A673 (cell line): ENCODE measurements at regions not wholly inside any gene's neighbourhood (a gene's known extent, or its start where the extent isn't known, plus 50 kb on each side); places are given as distances from the start of the nearest gene placed in this dataset.

ENCODE experiments used
- BruUV-seq: library from RNA; stranded (reverse); fragments of 400-500 nt; replicated peaks from 2 replicates; lab custom pipeline; 2021; lab: Mats Ljungman, UMichigan
- CTCF ChIA-PET: fragments of 300-600 bp; sonication (Branson Sonifier 250); formaldehyde crosslinking; loops from one replicate; lab custom pipeline; 2022; ENCODE audit warnings: antibody characterized with exemption; lab: Charles Lee
- POLR2A ChIA-PET: fragments of 300-600 bp; sonication (Branson Sonifier 250); formaldehyde crosslinking; loops from one replicate; lab custom pipeline; 2022; ENCODE audit warnings: antibody characterized with exemption; ENCODE audit not compliant: low non-redundant PET; lab: Charles Lee
- DNase-seq: peaks from one replicate; pipeline ENCODE4 v3.0.0-alpha.2; 2015; ENCODE audit warnings: low spot score
- H3K27ac ChIP-seq: fragments of 200-600 bp; sonication (generic); 2 replicates; pipeline ENCODE4 v1.5.1; 2016; ENCODE audit warnings: mixed run types, low read depth, mild to moderate bottlenecking, mixed read lengths, antibody characterized with exemption, low read length; ENCODE audit not compliant: poor library complexity, severe bottlenecking
- H3K27me3 ChIP-seq: fragments of 200-600 bp; sonication (generic); replicated peaks from 2 replicates; pipeline ENCODE4 v1.6.1; 2017; ENCODE audit warnings: mixed run types, low read depth, mild to moderate bottlenecking, mixed read lengths, antibody characterized with exemption, low read length; ENCODE audit not compliant: insufficient read depth, poor library complexity
- H3K36me3 ChIP-seq: fragments of 200-600 bp; sonication (generic); 2 replicates; pipeline ENCODE4 v1.6.1; 2016; ENCODE audit warnings: mixed run types, mild to moderate bottlenecking, mixed read lengths, antibody characterized with exemption, low read length; ENCODE audit not compliant: insufficient read depth, poor library complexity, severe bottlenecking
- H3K4me1 ChIP-seq: fragments of 200-600 bp; sonication (generic); 2 replicates; pipeline ENCODE4 v1.6.1; 2017; ENCODE audit warnings: mixed run types, mild to moderate bottlenecking, mixed read lengths, antibody characterized with exemption, low read length; ENCODE audit not compliant: insufficient read depth, poor library complexity, severe bottlenecking
- H3K4me3 ChIP-seq: fragments of 200-600 bp; sonication (generic); 2 replicates; pipeline ENCODE4 v1.5.1; 2016; ENCODE audit warnings: low read depth, mixed run types, mild to moderate bottlenecking, mixed read lengths, low read length; ENCODE audit not compliant: poor library complexity, severe bottlenecking
- H3K9me3 ChIP-seq: fragments of 200-600 bp; sonication (generic); 2 replicates; pipeline ENCODE4 v1.6.1; 2016; ENCODE audit warnings: mixed run types, low read depth, mild to moderate bottlenecking, mixed read lengths, antibody characterized with exemption, low read length; ENCODE audit not compliant: poor library complexity, severe bottlenecking
- EZH2 ChIP-seq: fragments of 200-600 bp; sonication (generic); IDR thresholded peaks from 2 replicates; pipeline ENCODE4 v1.6.1; 2017; ENCODE audit warnings: borderline replicate concordance, low read depth, mild to moderate bottlenecking, mixed read lengths, antibody characterized with exemption, low read length; ENCODE audit not compliant: poor library complexity, severe bottlenecking
- intact Hi-C: fragments of 100-400 bp; cut with micrococcal nuclease; formaldehyde crosslinking; loops from one replicate; pipeline ENCODE4 v1.10.0; 2022; ENCODE audit not compliant: unreplicated experiment
- TF ChIP-seq, protein P1 (sequence below): fragments of 300-800, 200-600 bp; sonication (generic); conservative IDR thresholded peaks from 2 replicates; pipeline ENCODE4 v1.5.1; 2017; ENCODE audit warnings: low read depth, mild to moderate bottlenecking, antibody characterized with exemption, low read length, moderate library complexity, mixed read lengths

DNA sequence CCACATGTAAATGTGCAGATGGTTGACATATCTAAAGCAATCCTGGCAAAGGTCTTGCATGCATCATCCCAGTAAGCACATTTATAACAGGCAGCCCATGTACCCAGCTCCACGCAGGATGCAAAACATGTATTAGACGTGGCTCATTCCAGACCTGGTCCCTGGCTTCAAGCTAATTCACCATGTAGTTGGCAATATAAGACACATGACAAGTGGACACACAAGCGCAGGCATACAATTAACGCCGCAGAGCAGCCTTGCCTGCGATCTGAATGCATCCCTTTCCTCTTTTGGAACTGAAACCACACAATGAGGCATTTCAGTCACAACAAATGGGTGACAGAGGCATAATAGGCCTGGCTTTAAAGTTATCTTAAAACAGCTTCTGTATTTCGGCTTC is 114.5 kb upstream of the TRIM2 start:
- intact Hi-C loops: no loop called here
- no TSS peak for BruUV-seq
- CTCF ChIA-PET: no interaction called here

DNA sequence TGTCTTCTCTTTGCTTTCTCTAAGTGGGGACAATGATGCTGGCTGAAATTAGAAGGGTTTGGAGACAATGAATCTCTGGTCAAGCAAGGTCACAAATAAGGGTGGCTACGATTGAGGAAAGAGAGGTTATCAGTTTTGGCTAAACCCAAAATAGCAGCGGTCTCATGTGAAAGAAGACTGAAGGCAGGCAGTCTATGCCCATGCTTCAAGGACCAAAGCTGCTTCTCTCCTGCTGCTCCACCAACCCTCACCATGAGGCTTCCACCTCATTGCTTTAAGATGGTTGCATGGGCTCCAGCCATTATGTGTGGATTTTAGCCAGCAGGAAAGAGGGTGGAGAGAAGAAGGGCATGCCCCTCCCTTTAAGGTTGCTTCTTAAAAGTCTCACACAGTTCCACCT is 114.1 kb upstream of the TRIM2 start:
- Histone ChIP-seq H3K4me1 (no peaks in the 10 kb centered on the region), H3K36me3 (no peaks in the 10 kb centered on the region), H3K27me3 (no peaks in the 10 kb centered on the region), H3K27ac (no peak overlapping the region), H3K9me3 (no peaks in the 10 kb centered on the region), H3K4me3 (no peak overlapping the region)
- BruUV-seq: no TSS peak
- DNase-seq: no peak
- intact Hi-C loops: no loop called here
- TF ChIP-seq EZH2: no peak
- TF ChIP-seq, protein P1, sequence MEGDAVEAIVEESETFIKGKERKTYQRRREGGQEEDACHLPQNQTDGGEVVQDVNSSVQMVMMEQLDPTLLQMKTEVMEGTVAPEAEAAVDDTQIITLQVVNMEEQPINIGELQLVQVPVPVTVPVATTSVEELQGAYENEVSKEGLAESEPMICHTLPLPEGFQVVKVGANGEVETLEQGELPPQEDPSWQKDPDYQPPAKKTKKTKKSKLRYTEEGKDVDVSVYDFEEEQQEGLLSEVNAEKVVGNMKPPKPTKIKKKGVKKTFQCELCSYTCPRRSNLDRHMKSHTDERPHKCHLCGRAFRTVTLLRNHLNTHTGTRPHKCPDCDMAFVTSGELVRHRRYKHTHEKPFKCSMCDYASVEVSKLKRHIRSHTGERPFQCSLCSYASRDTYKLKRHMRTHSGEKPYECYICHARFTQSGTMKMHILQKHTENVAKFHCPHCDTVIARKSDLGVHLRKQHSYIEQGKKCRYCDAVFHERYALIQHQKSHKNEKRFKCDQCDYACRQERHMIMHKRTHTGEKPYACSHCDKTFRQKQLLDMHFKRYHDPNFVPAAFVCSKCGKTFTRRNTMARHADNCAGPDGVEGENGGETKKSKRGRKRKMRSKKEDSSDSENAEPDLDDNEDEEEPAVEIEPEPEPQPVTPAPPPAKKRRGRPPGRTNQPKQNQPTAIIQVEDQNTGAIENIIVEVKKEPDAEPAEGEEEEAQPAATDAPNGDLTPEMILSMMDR: no peak
- POLR2A ChIA-PET: no interaction called here
- CTCF ChIA-PET: no interaction called here

More for the DNA sequence above, 114.5 kb upstream of the TRIM2 start:
- H3K9me3 ChIP-seq: no peaks in the 10 kb centered on the region
- no peaks in the 10 kb centered on the region for H3K4me1 ChIP-seq
- no peaks in the 10 kb centered on the region for H3K36me3 ChIP-seq
- DNase-seq: no peak
- no peak for TF ChIP-seq EZH2
- no peak overlapping the region for H3K4me3 ChIP-seq
- no peaks in the 10 kb centered on the region for H3K27me3 ChIP-seq
- H3K27ac ChIP-seq: no peak overlapping the region
- POLR2A ChIA-PET: no interaction called here

DNA sequence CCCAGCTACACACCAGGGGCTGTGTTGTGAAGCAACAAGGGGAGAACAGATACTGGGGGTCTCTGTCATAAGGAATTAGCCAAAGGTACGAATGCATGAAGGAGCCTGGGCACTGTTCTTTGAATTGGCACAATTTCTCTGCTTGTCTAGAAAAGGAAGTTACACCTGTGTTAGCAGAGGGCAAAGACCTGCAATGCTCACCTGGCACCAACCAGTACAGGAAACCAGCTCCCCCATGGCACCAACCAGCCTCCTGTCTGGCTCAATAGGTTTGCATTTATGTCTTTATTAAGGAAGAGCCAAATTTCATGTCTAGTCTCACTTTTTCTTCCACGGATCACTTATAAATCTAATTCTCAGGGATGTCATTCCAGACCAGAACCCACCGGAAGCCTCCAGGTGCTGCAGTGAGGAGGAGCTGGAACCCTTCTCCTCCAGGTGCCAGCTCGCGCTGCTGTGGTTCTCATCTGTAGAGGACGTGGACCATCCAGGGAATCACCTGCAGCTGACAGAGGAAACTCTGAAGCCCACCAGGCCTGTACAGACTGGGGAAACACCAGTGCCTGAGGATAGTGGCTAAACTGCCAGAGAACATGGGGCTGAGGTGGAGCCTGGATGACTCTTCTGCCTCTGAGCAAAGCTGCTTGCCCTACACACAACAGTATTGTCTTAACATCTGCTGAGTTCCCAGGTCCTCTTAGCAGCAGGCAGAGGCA is 113.4 kb upstream of the TRIM2 start:
- H3K27me3 ChIP-seq: no peaks in the 10 kb centered on the region
- BruUV-seq: no TSS peak
- no peak for TF ChIP-seq EZH2
- TF ChIP-seq, protein P1: no peak
- no peak for DNase-seq
- H3K9me3 ChIP-seq: no peaks in the 10 kb centered on the region
- no peaks in the 10 kb centered on the region for H3K36me3 ChIP-seq
- no peaks in the 10 kb centered on the region for H3K4me1 ChIP-seq
- CTCF ChIA-PET: no interaction called here
- no peak overlapping the region for H3K4me3 ChIP-seq
- POLR2A ChIA-PET: no interaction called here
- intact Hi-C loops: no loop called here
- no peak overlapping the region for H3K27ac ChIP-seq

DNA sequence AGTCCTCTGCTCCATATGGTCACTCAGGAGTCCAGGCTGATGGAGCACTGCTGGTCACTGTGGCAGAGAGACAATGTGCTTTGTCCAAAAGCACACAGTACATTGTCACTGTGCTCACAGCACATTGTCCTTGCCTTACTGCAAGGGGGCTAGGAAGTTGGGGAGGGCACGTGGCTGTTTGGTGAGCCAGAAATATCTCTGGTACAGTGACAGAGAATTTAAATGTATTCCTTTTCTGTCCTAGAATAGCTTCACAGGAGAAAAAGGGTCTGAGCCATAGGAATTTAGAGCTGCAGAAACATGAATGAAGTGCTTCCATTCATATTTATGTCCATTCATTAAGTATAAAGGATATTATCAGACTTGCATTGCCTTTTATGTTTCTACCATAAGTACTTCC is 110.8 kb upstream of the TRIM2 start:
- Histone ChIP-seq H3K27me3 (no peaks in the 10 kb centered on the region), H3K4me1 (no peaks in the 10 kb centered on the region), H3K9me3 (no peaks in the 10 kb centered on the region), H3K36me3 (no peaks in the 10 kb centered on the region), H3K4me3 (no peak overlapping the region), H3K27ac (no peak overlapping the region)
- no TSS peak for BruUV-seq
- POLR2A ChIA-PET: no interaction called here
- intact Hi-C loops: no loop called here
- no peak for TF ChIP-seq EZH2
- TF ChIP-seq, protein P1: no peak
- no peak for DNase-seq
- CTCF ChIA-PET: no interaction called here
